ENCODE measurements at regions not wholly inside any gene's neighbourhood (a gene's known extent, or its start where the extent isn't known, plus 50 kb on each side); places are given as distances from the start of the nearest gene placed in this dataset.

DNA sequence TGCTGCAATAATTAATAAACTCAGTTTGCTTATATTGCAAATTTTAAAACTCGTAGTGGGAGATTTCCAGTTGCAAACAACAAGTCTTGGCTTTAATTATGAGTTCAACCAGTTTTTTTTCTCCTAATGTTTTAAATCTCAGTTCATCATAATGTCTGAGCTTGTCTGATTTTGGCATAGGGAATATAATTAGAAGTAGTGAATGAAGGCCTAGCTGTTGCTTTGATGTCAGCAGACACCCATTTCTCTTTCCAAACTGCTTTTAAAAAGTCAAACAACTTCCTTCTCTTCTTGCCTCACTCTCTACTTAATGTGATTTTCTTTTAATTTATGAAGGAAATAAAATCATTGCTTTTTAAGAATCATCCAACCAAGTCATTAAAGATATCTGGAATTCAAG lies 1462.1 kb downstream of the DPP10 start:
- TF ChIP-seq, protein P1, sequence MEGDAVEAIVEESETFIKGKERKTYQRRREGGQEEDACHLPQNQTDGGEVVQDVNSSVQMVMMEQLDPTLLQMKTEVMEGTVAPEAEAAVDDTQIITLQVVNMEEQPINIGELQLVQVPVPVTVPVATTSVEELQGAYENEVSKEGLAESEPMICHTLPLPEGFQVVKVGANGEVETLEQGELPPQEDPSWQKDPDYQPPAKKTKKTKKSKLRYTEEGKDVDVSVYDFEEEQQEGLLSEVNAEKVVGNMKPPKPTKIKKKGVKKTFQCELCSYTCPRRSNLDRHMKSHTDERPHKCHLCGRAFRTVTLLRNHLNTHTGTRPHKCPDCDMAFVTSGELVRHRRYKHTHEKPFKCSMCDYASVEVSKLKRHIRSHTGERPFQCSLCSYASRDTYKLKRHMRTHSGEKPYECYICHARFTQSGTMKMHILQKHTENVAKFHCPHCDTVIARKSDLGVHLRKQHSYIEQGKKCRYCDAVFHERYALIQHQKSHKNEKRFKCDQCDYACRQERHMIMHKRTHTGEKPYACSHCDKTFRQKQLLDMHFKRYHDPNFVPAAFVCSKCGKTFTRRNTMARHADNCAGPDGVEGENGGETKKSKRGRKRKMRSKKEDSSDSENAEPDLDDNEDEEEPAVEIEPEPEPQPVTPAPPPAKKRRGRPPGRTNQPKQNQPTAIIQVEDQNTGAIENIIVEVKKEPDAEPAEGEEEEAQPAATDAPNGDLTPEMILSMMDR (IDR thresholded peaks at IDR 0.05) = no peak
- no peak for TF ChIP-seq EP300 (IDR thresholded peaks at IDR 0.05)

Measured in tibial nerve (tissue), 4 donors.